GM12878 (cell line): ENCODE measurements at regions not wholly inside any gene's neighbourhood (a gene's known extent, or its start where the extent isn't known, plus 50 kb on each side); places are given as distances from the start of the nearest gene placed in this dataset.

Source experiments
- E2F4 ChIP-seq: IDR thresholded peaks from 2 replicates; pipeline ENCODE4 v1.6.1; 2012; ENCODE audit warnings: low read depth, low read length, improper control_type of control experiment
- E2F8 ChIP-seq: fragments of 450-650 bp; IDR thresholded peaks from 2 replicates; pipeline ENCODE4 v1.6.1; 2018; ENCODE audit warnings: mild to moderate bottlenecking, low read depth, moderate library complexity; ENCODE audit not compliant: partially characterized antibody
- ETV6 ChIP-seq, 2 experiments: fragments of 450-650 bp in 1 of 2; IDR thresholded peaks in 1 of 2; conservative IDR thresholded peaks in 1 of 2; 2 replicates each; pipeline ENCODE4 v1.6.1; 2014; ENCODE audit warnings: antibody characterized with exemption in 1 of 2, borderline replicate concordance in 1 of 2, low read depth in 1 of 2, mild to moderate bottlenecking in 1 of 2, moderate library complexity in 1 of 2
- IRF5 ChIP-seq: fragments of 450-650 bp; IDR thresholded peaks from 2 replicates; pipeline ENCODE4 v1.6.1; 2017; ENCODE audit warnings: borderline replicate concordance
- NR2C1 ChIP-seq: fragments of 450-650 bp; IDR thresholded peaks from 2 replicates; pipeline ENCODE4 v1.6.1; 2017; ENCODE audit warnings: antibody characterized with exemption, mild to moderate bottlenecking, moderate library complexity
- RUNX3 ChIP-seq: IDR thresholded peaks from 2 replicates; pipeline ENCODE4 v1.6.1; 2012; ENCODE audit warnings: low read length, inconsistent platforms
- TBL1XR1 ChIP-seq: IDR thresholded peaks from 2 replicates; pipeline ENCODE4 v1.6.1; 2012; ENCODE audit warnings: low read depth, low read length, improper control_type of control experiment
- TCF12 ChIP-seq: IDR thresholded peaks from 2 replicates; pipeline ENCODE4 v1.6.1; 2011; ENCODE audit warnings: low read depth, mild to moderate bottlenecking, low read length
- ZBTB11 ChIP-seq: fragments of 450-650 bp; formaldehyde crosslinking; IDR thresholded peaks from 2 replicates; pipeline ENCODE4 v1.5.0; 2022; ENCODE audit warnings: mild to moderate bottlenecking, missing genetic modification characterization
- ZNF274 ChIP-seq: IDR thresholded peaks from one replicate; pipeline ENCODE4 v1.8.0; 2011; ENCODE audit not compliant: insufficient read length, insufficient read depth
- ZNF622 ChIP-seq: fragments of 450-650 bp; IDR thresholded peaks from 2 replicates; pipeline ENCODE4 v1.6.1; 2017; ENCODE audit warnings: mild to moderate bottlenecking, inconsistent platforms

- TF ChIP-seq ZBTB11 (CRISPR knock-in tag) (no peak), ZNF274 (no peak), RUNX3 (no peak), TBL1XR1 (no peak), NR2C1 (no peak), ZNF622 (no peak), E2F4 (no peak), IRF5 (no peak), TCF12 (no peak), E2F8 (no peak), ETV6 (conservative IDR thresholded peaks at IDR 0.05 in 1 of 2, IDR thresholded peaks at IDR 0.05 in 1 of 2; ENCODE audit: borderline replicate concordance in 1 of 2, low read depth in 1 of 2) (no peak)
Observed at GRCh38 chr15:81858586-81858985, 187.2 kb downstream of the MEX3B start (continued).
